KMS-11 (cell line): ENCODE measurements at regions not wholly inside any gene's neighbourhood (a gene's known extent, or its start where the extent isn't known, plus 50 kb on each side); places are given as distances from the start of the nearest gene placed in this dataset.

Source experiments
- H2AFZ ChIP-seq: fragments of 200-600 bp; sonication (generic); 2 replicates; pipeline ENCODE4 v1.6.1; 2016; ENCODE audit warnings: antibody characterized with exemption, mixed run types, low read depth
- H3K27ac ChIP-seq: fragments of 200-600 bp; sonication (generic); 2 replicates; pipeline ENCODE4 v1.6.1; 2016; ENCODE audit warnings: mild to moderate bottlenecking, mixed run types
- H3K27me3 ChIP-seq: fragments of 200-600 bp; sonication (generic); 2 replicates; pipeline ENCODE4 v1.6.1; 2017; ENCODE audit warnings: mild to moderate bottlenecking, low read depth, mixed run types, moderate library complexity; ENCODE audit not compliant: insufficient read depth
- H3K36me3 ChIP-seq: fragments of 200-600 bp; sonication (generic); 2 replicates; pipeline ENCODE4 v1.6.1; 2017; ENCODE audit warnings: mild to moderate bottlenecking, mixed run types; ENCODE audit not compliant: insufficient read depth
- H3K4me1 ChIP-seq: fragments of 200-600 bp; sonication (generic); 2 replicates; pipeline ENCODE4 v1.6.1; 2016; ENCODE audit warnings: mild to moderate bottlenecking, low read depth, mixed run types; ENCODE audit not compliant: poor library complexity, severe bottlenecking
- H3K4me2 ChIP-seq: fragments of 200-600 bp; sonication (generic); 2 replicates; pipeline ENCODE4 v1.7.0; 2016; ENCODE audit warnings: mild to moderate bottlenecking, mixed run types
- H3K4me3 ChIP-seq: fragments of 200-600 bp; sonication (generic); IDR thresholded peaks from 2 replicates; pipeline ENCODE4 v1.6.1; 2017; ENCODE audit warnings: low read depth, low read length, mixed read lengths; ENCODE audit not compliant: insufficient read depth
- H3K79me2 ChIP-seq: fragments of 200-600 bp; sonication (generic); 2 replicates; pipeline ENCODE4 v1.6.1; 2016; ENCODE audit warnings: low read depth, mixed run types; ENCODE audit not compliant: insufficient read depth
- H3K9ac ChIP-seq: fragments of 200-600 bp; sonication (generic); 2 replicates; pipeline ENCODE4 v1.6.1; 2016; ENCODE audit warnings: mild to moderate bottlenecking, mixed run types
- H4K20me1 ChIP-seq: fragments of 200-600 bp; sonication (generic); 2 replicates; pipeline ENCODE4 v1.6.1; 2016; ENCODE audit warnings: mild to moderate bottlenecking, mixed run types; ENCODE audit not compliant: insufficient read depth
- CTCF ChIP-seq: fragments of 200-600 bp; sonication (generic); conservative IDR thresholded peaks from 2 replicates; pipeline ENCODE4 v1.6.1; 2017; ENCODE audit warnings: low read depth, mild to moderate bottlenecking, antibody characterized with exemption, low read length, moderate library complexity, mixed read lengths

- Histone ChIP-seq H3K79me2 (no peaks in the 10 kb centered on the region), H3K27me3 (no peaks in the 10 kb centered on the region), H3K4me3 (no peak overlapping the region), H4K20me1 (no peaks in the 10 kb centered on the region), H2AFZ (no peak overlapping the region), H3K4me2 (no peak overlapping the region), H3K9ac (no peak overlapping the region), H3K4me1 (no peaks in the 10 kb centered on the region), H3K36me3 (no peaks in the 10 kb centered on the region), H3K27ac (no peak overlapping the region)
- TF ChIP-seq CTCF = no peak
Measured at GRCh38 chr2:136298631-136299030, 180.7 kb upstream of the CXCR4 start.

- no peaks in the 10 kb centered on the region for H3K27me3 ChIP-seq
- H3K36me3 ChIP-seq = no peaks in the 10 kb centered on the region
- no peak overlapping the region for H3K9ac ChIP-seq
- H3K4me3 ChIP-seq = no peak overlapping the region
- H3K27ac ChIP-seq = no peak overlapping the region
- H3K79me2 ChIP-seq = no peaks in the 10 kb centered on the region
- H4K20me1 ChIP-seq = no peaks in the 10 kb centered on the region
- no peak overlapping the region for H3K4me2 ChIP-seq
- no peak overlapping the region for H2AFZ ChIP-seq
- H3K4me1 ChIP-seq = no peaks in the 10 kb centered on the region
- TF ChIP-seq CTCF = no peak
Measured at GRCh38 chr2:136297994-136298393, 180.0 kb upstream of the CXCR4 start.

DNA sequence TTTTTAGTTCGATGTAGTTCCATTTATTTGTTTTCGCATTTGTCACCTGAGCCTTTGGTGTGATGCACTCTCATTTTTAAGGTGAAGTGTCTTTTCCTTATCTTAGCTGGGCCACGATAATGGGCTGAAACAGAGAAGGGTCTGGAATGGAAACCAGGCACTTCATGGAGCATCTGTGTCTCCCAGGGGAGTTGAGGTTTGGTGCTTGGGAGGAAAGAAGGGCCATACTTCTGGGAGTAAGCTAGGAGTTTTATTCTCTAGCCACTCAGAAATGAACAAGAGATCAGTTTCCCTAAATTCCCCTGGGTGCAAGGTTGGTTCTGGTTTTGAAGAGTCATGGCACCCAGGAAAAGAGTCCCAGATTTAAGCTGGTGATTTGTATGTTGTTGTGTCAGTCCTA is 179.4 kb upstream of the CXCR4 start:
- no peak overlapping the region for H3K9ac ChIP-seq
- no peaks in the 10 kb centered on the region for H3K36me3 ChIP-seq
- no peak overlapping the region for H3K4me3 ChIP-seq
- no peaks in the 10 kb centered on the region for H4K20me1 ChIP-seq
- no peak overlapping the region for H3K4me2 ChIP-seq
- no peaks in the 10 kb centered on the region for H3K27me3 ChIP-seq
- no peak overlapping the region for H3K27ac ChIP-seq
- TF ChIP-seq CTCF = no peak
- no peaks in the 10 kb centered on the region for H3K4me1 ChIP-seq
- no peaks in the 10 kb centered on the region for H3K79me2 ChIP-seq
- no peak overlapping the region for H2AFZ ChIP-seq

DNA sequence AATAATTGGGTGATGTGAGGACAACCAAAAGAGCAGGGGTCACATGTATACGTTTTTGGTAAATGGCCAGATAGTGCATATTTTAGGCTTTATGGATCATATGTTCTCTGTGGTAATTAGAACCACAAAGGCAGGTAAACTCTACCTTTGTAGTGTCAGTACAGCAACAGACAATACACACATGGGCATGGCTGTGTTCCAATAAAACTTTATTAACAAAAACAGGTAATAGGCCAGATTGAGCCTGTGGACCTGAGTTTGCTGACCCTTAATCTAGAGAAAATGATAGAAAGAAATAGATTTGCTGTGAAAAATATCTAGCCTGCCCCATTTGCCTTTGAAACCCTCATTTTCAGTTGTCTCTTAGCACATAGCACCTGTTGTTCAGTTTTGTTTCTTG is 177.2 kb upstream of the CXCR4 start:
- H2AFZ ChIP-seq = no peak overlapping the region
- H3K4me1 ChIP-seq = no peaks in the 10 kb centered on the region
- no peaks in the 10 kb centered on the region for H4K20me1 ChIP-seq
- no peak overlapping the region for H3K4me2 ChIP-seq
- no peak overlapping the region for H3K4me3 ChIP-seq
- no peak overlapping the region for H3K9ac ChIP-seq
- no peak for TF ChIP-seq CTCF
- H3K79me2 ChIP-seq = no peaks in the 10 kb centered on the region
- H3K27me3 ChIP-seq = no peaks in the 10 kb centered on the region
- H3K27ac ChIP-seq = no peak overlapping the region
- no peaks in the 10 kb centered on the region for H3K36me3 ChIP-seq

- Histone ChIP-seq H3K4me1 (no peaks in the 10 kb centered on the region), H3K27me3 (no peaks in the 10 kb centered on the region), H3K4me2 (no peak overlapping the region), H2AFZ (no peak overlapping the region), H3K9ac (no peak overlapping the region), H4K20me1 (no peaks in the 10 kb centered on the region), H3K79me2 (no peaks in the 10 kb centered on the region), H3K36me3 (no peaks in the 10 kb centered on the region), H3K4me3 (no peak overlapping the region), H3K27ac (no peak overlapping the region)
- TF ChIP-seq CTCF = no peak
Measured at GRCh38 chr2:136291871-136292270, 173.9 kb upstream of the CXCR4 start.
